ENCODE measurements at regions not wholly inside any gene's neighbourhood (a gene's known extent, or its start where the extent isn't known, plus 50 kb on each side); places are given as distances from the start of the nearest gene placed in this dataset.
"Not testable (repeated sequence)": the region's sequence is repeated elsewhere in the genome, so short reads cannot be mapped to it uniquely, and the experiment has no call there.

GRCh38 chrX:140087875-140088274 is 122.6 kb upstream of the CXorf66 start:
- DNase-seq (ENCODE audit: low read depth in 4 of 4, low spot score in 3 of 4) = no peak

- DNase-seq (ENCODE audit: low read depth in 4 of 4, low spot score in 3 of 4) = no peak
Measured at GRCh38 chrX:140086691-140087090, 121.4 kb upstream of the CXorf66 start.

GRCh38 chrX:140074851-140075250 is 109.5 kb upstream of the CXorf66 start:
- not testable (repeated sequence) for DNase-seq (ENCODE audit: low read depth in 4 of 4, low spot score in 3 of 4)

- DNase-seq (ENCODE audit: low read depth in 4 of 4, low spot score in 3 of 4) = no peak
Measured at GRCh38 chrX:140071037-140071436, 105.7 kb upstream of the CXorf66 start.

GRCh38 chrX:140065961-140066662 is 100.8 kb upstream of the CXorf66 start:
- DNase-seq (ENCODE audit: low read depth in 4 of 4, low spot score in 3 of 4) = no peak

- no peak for DNase-seq (ENCODE audit: low read depth in 4 of 4, low spot score in 3 of 4)
Measured at GRCh38 chrX:140064993-140065392, 99.7 kb upstream of the CXorf66 start.

GRCh38 chrX:140057001-140057411 is 91.7 kb upstream of the CXorf66 start:
- DNase-seq (ENCODE audit: low read depth in 4 of 4, low spot score in 3 of 4) = peak; percentile 38 to 57 (median 52)

GRCh38 chrX:140053846-140054245 is 88.5 kb upstream of the CXorf66 start:
- no peak for DNase-seq (ENCODE audit: low read depth in 4 of 4, low spot score in 3 of 4)

- no peak for DNase-seq (ENCODE audit: low read depth in 4 of 4, low spot score in 3 of 4)
Measured at GRCh38 chrX:140050906-140051305, 85.6 kb upstream of the CXorf66 start.

- no peak for DNase-seq (ENCODE audit: low read depth in 4 of 4, low spot score in 3 of 4)
Measured at GRCh38 chrX:140040386-140040785, 75.1 kb upstream of the CXorf66 start.

GRCh38 chrX:140038842-140039241 is 73.5 kb upstream of the CXorf66 start:
- DNase-seq (ENCODE audit: low read depth in 4 of 4, low spot score in 3 of 4) = no peak

GRCh38 chrX:140034916-140035315 is 69.6 kb upstream of the CXorf66 start:
- DNase-seq (ENCODE audit: low read depth in 4 of 4, low spot score in 3 of 4) = no peak

- no peak for DNase-seq (ENCODE audit: low read depth in 4 of 4, low spot score in 3 of 4)
Measured at GRCh38 chrX:140022482-140022881, 57.2 kb upstream of the CXorf66 start.

GRCh38 chrX:140019134-140019533 is 53.8 kb upstream of the CXorf66 start:
- not testable (repeated sequence) for DNase-seq (ENCODE audit: low read depth in 4 of 4, low spot score in 3 of 4)
